GM18868 (cell line): ENCODE measurements at regions not wholly inside any gene's neighbourhood (a gene's known extent, or its start where the extent isn't known, plus 50 kb on each side); places are given as distances from the start of the nearest gene placed in this dataset.

Experiments
- ATAC-seq: cut with Tn5 transposase; IDR thresholded peaks from one replicate; pipeline ENCODE4 v1.9.1; 2021; ENCODE audit warnings: mild to moderate bottlenecking, moderate library complexity; ENCODE audit not compliant: unreplicated experiment

GRCh38 chr19:29420482-29421195 is 105.2 kb upstream of the VSTM2B start:
- ATAC-seq, result no peak

- no peak for ATAC-seq
Measured at GRCh38 chr19:29421196-29421545, 104.6 kb upstream of the VSTM2B start.

GRCh38 chr19:29422047-29422446 is 103.7 kb upstream of the VSTM2B start:
- ATAC-seq, result no peak

- no peak for ATAC-seq
Measured at GRCh38 chr19:29422486-29423085, 103.2 kb upstream of the VSTM2B start.

- no peak for ATAC-seq
Measured at GRCh38 chr19:29428071-29428470, 97.7 kb upstream of the VSTM2B start.

GRCh38 chr19:29429021-29429420 is 96.8 kb upstream of the VSTM2B start:
- ATAC-seq, result no peak

GRCh38 chr19:29429581-29429980 is 96.2 kb upstream of the VSTM2B start:
- no peak for ATAC-seq

- no peak for ATAC-seq
Measured at GRCh38 chr19:29431332-29431731, 94.5 kb upstream of the VSTM2B start.

GRCh38 chr19:29432677-29433076 is 93.1 kb upstream of the VSTM2B start:
- ATAC-seq, result no peak

- no peak for ATAC-seq
Measured at GRCh38 chr19:29436591-29437103, 89.1 kb upstream of the VSTM2B start.

GRCh38 chr19:29439021-29439420 is 86.8 kb upstream of the VSTM2B start:
- no peak for ATAC-seq

GRCh38 chr19:29439688-29440550 is 85.9 kb upstream of the VSTM2B start:
- no peak for ATAC-seq

GRCh38 chr19:29442094-29442493 is 83.7 kb upstream of the VSTM2B start:
- ATAC-seq, result no peak

GRCh38 chr19:29442910-29443309 is 82.9 kb upstream of the VSTM2B start:
- ATAC-seq, result no peak

- ATAC-seq, result no peak
Measured at GRCh38 chr19:29445246-29445645, 80.5 kb upstream of the VSTM2B start.

- no peak for ATAC-seq
Measured at GRCh38 chr19:29446361-29446760, 79.4 kb upstream of the VSTM2B start.

GRCh38 chr19:29448046-29448445 is 77.7 kb upstream of the VSTM2B start:
- ATAC-seq, result no peak

GRCh38 chr19:29449371-29449770 is 76.4 kb upstream of the VSTM2B start:
- ATAC-seq, result no peak

- no peak for ATAC-seq
Measured at GRCh38 chr19:29450306-29450705, 75.5 kb upstream of the VSTM2B start.

GRCh38 chr19:29450812-29451211 is 75.0 kb upstream of the VSTM2B start:
- ATAC-seq, result no peak

GRCh38 chr19:29454109-29454508 is 71.7 kb upstream of the VSTM2B start:
- ATAC-seq, result no peak

GRCh38 chr19:29457413-29457812 is 68.4 kb upstream of the VSTM2B start:
- ATAC-seq, result no peak
